ENCODE measurements at regions not wholly inside any gene's neighbourhood (a gene's known extent, or its start where the extent isn't known, plus 50 kb on each side); places are given as distances from the start of the nearest gene placed in this dataset.

DNA sequence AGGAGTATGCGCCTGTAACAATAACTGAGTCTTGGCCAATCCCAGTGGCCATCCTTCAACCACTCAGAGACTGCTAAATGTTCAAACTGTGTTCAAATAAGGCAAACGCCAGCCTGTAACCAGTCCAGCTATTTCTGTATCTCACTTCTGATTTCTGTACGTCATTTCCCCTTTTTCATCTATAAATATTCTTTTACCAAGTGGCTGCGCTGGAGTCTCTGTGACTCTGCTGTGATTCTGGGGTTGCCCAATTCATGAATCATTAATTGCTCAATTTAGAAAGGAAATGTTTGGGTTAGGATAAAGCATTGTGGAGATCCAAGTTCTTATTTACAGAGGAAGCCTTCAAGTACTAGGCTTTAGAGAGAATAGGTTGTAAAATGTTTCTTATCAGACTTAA lies 89.8 kb upstream of the UST start:
- H3K4me1 ChIP-seq (ENCODE audit: control insufficient read depth in 1 of 2, insufficient read depth in 1 of 2, low read depth in 1 of 2, low read length in 1 of 2): no peaks in the 10 kb centered on the region
- TF ChIP-seq, protein P1, sequence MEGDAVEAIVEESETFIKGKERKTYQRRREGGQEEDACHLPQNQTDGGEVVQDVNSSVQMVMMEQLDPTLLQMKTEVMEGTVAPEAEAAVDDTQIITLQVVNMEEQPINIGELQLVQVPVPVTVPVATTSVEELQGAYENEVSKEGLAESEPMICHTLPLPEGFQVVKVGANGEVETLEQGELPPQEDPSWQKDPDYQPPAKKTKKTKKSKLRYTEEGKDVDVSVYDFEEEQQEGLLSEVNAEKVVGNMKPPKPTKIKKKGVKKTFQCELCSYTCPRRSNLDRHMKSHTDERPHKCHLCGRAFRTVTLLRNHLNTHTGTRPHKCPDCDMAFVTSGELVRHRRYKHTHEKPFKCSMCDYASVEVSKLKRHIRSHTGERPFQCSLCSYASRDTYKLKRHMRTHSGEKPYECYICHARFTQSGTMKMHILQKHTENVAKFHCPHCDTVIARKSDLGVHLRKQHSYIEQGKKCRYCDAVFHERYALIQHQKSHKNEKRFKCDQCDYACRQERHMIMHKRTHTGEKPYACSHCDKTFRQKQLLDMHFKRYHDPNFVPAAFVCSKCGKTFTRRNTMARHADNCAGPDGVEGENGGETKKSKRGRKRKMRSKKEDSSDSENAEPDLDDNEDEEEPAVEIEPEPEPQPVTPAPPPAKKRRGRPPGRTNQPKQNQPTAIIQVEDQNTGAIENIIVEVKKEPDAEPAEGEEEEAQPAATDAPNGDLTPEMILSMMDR (IDR thresholded peaks at IDR 0.05): no peak
- no peak overlapping the region for H3K4me3 ChIP-seq (ENCODE audit: low read depth in 1 of 2, low read length in 1 of 2)
- H3K36me3 ChIP-seq: no peaks in the 10 kb centered on the region
- H3K27ac ChIP-seq: no peak overlapping the region
- no peaks in the 10 kb centered on the region for H3K27me3 ChIP-seq
- peaks cover 3% of the 10 kb centered on the region for H3K9me3 ChIP-seq

DNA sequence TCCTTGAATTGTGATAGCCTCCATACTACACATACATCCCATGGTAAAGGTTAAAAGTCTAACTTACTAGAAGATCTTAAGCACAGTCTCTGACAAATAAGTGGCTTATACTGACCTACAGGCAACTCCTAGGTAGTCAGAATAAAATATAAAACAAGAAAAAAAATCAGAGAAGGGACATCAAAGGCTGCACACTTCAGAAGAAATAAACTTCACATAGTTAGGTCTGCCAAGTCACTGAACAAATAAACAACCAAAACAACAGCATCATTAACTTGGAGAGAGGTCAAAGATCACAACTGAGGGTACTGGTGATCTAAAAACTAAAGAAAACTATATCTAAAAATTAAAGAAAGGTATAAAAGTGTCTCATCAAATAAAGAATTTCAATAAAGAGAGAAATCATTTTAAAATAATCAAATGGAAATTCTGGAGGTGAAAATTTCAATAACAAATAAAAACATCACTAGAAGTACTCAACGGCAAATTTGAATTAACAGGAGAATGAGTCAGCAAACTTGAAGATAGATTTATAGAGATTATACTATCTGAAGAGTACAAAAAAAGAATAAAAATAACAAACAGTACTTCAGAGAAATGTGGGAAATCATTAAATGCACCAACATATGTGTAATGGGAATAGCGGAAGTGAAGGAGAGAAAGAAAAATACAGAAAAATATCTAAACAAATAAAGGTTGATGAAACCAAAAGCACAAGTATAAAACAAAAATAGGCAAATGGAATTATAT lies 88.0 kb upstream of the UST start:
- TF ChIP-seq, protein P1 (IDR thresholded peaks at IDR 0.05): no peak
- Histone ChIP-seq H3K27me3 (no peaks in the 10 kb centered on the region), H3K27ac (no peak overlapping the region), H3K4me1 (ENCODE audit: control insufficient read depth in 1 of 2, insufficient read depth in 1 of 2, low read depth in 1 of 2, low read length in 1 of 2) (no peaks in the 10 kb centered on the region), H3K36me3 (no peaks in the 10 kb centered on the region), H3K9me3 (no peaks in the 10 kb centered on the region), H3K4me3 (ENCODE audit: low read depth in 1 of 2, low read length in 1 of 2) (no peak overlapping the region)

DNA sequence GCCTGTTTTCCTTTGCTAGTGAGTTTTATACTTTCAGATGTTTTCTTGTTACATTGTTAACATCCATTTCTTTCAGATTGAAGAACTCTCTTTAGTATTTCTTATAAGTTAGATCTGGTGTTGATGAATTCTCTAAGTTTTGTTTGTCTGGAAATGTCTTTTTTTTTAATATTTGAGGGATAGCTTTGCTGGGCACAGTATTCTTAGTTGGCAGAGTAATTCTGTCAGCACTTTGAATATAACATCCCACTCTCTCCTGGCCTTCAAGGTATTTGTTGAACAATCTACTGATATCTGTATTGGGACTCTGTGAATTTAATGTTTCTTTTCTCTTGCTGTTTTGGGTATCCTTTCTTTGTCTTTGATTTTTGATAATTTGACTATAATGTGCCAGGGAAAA lies 79.4 kb upstream of the UST start:
- Histone ChIP-seq H3K27ac (no peak overlapping the region), H3K4me1 (ENCODE audit: control insufficient read depth in 1 of 2, insufficient read depth in 1 of 2, low read depth in 1 of 2, low read length in 1 of 2) (no peaks in the 10 kb centered on the region), H3K27me3 (no peaks in the 10 kb centered on the region), H3K36me3 (no peaks in the 10 kb centered on the region), H3K4me3 (ENCODE audit: low read depth in 1 of 2, low read length in 1 of 2) (no peak overlapping the region), H3K9me3 (no peaks in the 10 kb centered on the region)
- TF ChIP-seq, protein P1 (IDR thresholded peaks at IDR 0.05): no peak

DNA sequence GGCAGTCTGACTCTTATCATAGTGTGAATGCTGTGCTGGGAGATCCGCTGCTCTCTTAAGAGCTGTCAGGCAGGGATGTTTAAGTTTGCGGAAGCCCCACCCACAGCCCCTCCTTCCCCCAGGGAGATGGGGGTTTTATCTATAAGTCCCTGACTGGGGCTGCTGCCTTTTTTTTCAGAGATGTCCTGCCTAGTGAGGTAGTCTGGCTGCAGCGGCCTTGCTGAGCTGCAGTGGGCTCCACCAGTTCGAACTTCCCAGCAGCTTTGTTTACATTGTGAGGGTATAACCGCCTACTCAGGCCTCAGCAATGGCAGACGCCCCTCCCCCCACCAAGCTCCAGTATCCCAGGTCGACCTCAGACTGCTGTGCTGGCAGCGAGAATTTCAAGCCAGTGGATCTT lies 75.7 kb upstream of the UST start:
- TF ChIP-seq, protein P1 (IDR thresholded peaks at IDR 0.05): no peak
- no peaks in the 10 kb centered on the region for H3K9me3 ChIP-seq
- H3K27me3 ChIP-seq: no peaks in the 10 kb centered on the region

DNA sequence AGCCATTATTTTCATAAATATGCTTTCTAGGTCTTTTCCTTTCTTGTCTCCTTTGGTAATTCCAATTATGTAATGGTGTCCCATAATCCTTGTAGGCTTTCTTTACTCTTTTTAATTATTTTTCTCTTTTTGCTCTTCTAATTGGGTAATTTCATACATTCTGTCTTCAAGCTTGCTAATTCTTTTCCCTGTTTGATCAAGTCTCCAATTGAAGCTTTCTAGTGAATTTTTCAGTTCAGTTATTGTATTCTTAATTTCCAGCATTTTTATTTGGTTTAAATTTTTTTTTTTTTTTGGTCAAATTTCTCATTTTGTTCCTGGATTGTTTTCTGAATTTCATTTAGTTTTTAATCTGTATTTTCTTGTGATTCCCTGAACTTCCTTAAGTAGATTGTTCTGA lies 74.9 kb upstream of the UST start:
- Histone ChIP-seq H3K27me3 (no peaks in the 10 kb centered on the region), H3K4me1 (ENCODE audit: control insufficient read depth in 1 of 2, insufficient read depth in 1 of 2, low read depth in 1 of 2, low read length in 1 of 2) (no peaks in the 10 kb centered on the region), H3K9me3 (no peaks in the 10 kb centered on the region), H3K36me3 (no peaks in the 10 kb centered on the region), H3K4me3 (ENCODE audit: low read depth in 1 of 2, low read length in 1 of 2) (no peak overlapping the region), H3K27ac (no peak overlapping the region)
- TF ChIP-seq, protein P1 (IDR thresholded peaks at IDR 0.05): no peak

More for the DNA sequence above, 75.7 kb upstream of the UST start:
- H3K27ac ChIP-seq: no peak overlapping the region
- no peaks in the 10 kb centered on the region for H3K4me1 ChIP-seq (ENCODE audit: control insufficient read depth in 1 of 2, insufficient read depth in 1 of 2, low read depth in 1 of 2, low read length in 1 of 2)
- no peaks in the 10 kb centered on the region for H3K36me3 ChIP-seq
- no peak overlapping the region for H3K4me3 ChIP-seq (ENCODE audit: low read depth in 1 of 2, low read length in 1 of 2)

Data from neutrophil (primary cell).